ENCODE measurements at regions not wholly inside any gene's neighbourhood (a gene's known extent, or its start where the extent isn't known, plus 50 kb on each side); places are given as distances from the start of the nearest gene placed in this dataset.
"Not testable (repeated sequence)": the region's sequence is repeated elsewhere in the genome, so short reads cannot be mapped to it uniquely, and the experiment has no call there.

DNA sequence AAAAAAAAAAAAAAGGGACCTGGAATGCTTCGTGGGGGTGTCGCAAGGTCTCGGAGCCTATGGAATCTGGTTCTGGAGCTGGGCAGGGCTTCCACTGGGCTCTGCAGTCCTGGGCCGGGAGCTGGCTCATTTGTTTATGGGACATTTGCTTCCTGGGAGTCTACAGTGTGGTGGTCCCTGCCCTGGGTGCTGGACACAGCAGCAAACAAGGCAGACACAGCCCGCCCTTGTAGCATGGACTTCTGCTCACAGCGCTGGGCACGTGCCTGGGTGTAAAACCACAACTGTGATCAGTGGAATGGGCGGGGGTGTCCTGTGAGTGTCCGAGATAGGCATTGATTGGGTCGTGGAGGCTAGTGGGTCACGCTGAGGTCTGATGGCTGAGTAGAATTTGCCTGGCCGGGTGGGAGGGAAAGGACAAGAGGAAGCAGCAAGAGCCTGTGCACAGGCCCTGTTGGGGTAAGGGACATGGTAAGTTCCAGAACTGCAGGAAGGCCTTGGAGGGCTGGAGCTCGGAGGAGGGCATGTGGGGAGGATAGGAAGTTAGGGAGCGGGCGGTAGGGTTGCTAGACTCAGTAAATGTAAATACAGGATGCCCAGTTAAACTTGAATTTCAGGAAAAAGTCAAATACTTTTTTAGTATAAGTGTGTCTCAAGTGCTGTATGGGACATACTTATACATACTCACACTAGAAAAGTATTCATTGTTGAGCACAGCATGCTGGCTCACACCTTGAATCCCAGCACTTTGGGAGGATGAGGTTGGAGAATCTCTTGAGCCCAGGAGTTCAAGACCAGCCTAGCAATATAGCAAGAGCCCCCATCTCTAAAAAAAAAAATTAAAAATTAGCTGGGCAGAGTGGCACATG, 61.3 kb upstream of the PMEPA1 start:
- H2AFZ ChIP-seq (ENCODE audit: low read depth, low read length) = no peak overlapping the region
- H3K79me1 ChIP-seq (replicated peaks; ENCODE audit: low read length, poor library complexity, severe bottlenecking) = no peaks in the 10 kb centered on the region
- no peak overlapping the region for H2AK5ac ChIP-seq (ENCODE audit: low read length, severe bottlenecking)
- H2BK5ac ChIP-seq (ENCODE audit: low read depth, low read length, poor library complexity, severe bottlenecking) = no peak overlapping the region
- no peak overlapping the region for H3K27ac ChIP-seq (ENCODE audit: low read length, poor library complexity, severe bottlenecking)
- H3K23ac ChIP-seq (ENCODE audit: low read length in 2 of 2) = no peak overlapping the region
- H3K9me3 ChIP-seq (ENCODE audit: control insufficient read depth, low read length) = no peaks in the 10 kb centered on the region
- no peak overlapping the region for H3K14ac ChIP-seq (ENCODE audit: low read length in 2 of 2)
- no peak overlapping the region for H3K18ac ChIP-seq (ENCODE audit: low read depth in 1 of 2, low read length in 2 of 2)
- H4K8ac ChIP-seq (ENCODE audit: low read length) = no peak overlapping the region
- H3K4me3 ChIP-seq (ENCODE audit: insufficient read depth in 1 of 2, low read depth in 1 of 2, low read length in 2 of 2) = no peak overlapping the region
- H2BK15ac ChIP-seq (ENCODE audit: low read depth, poor library complexity, severe bottlenecking) = no peak overlapping the region
- DNase-seq = no peak
- no peak overlapping the region for H3K4ac ChIP-seq (ENCODE audit: low read depth in 1 of 2, low read length in 2 of 2)
- peaks cover 9% of the 10 kb centered on the region for H3K4me1 ChIP-seq (ENCODE audit: control insufficient read depth, insufficient read depth, low read depth, low read length)
- H4K91ac ChIP-seq (ENCODE audit: low read length) = no peak overlapping the region
- H3K9ac ChIP-seq (ENCODE audit: low read length) = no peak overlapping the region
- H3K4me2 ChIP-seq (ENCODE audit: low read length, poor library complexity, severe bottlenecking) = no peak overlapping the region
- H2BK120ac ChIP-seq (ENCODE audit: low read depth, low read length) = no peak overlapping the region
- 83% methylated on average over 15 of the region's 15 CpGs for WGBS
- no peaks in the 10 kb centered on the region for H3K36me3 ChIP-seq (ENCODE audit: control insufficient read depth in 1 of 2, insufficient read depth in 2 of 2, low read depth in 1 of 2, low read length in 2 of 2)
- H3K27me3 ChIP-seq (ENCODE audit: control insufficient read depth in 1 of 2, insufficient read depth in 1 of 2, low read length in 2 of 2) = peaks cover 7 to 26% of the 10 kb centered on the region in 2 experiments
- no peak overlapping the region for H2BK12ac ChIP-seq (ENCODE audit: low read length in 2 of 2)

- not testable (repeated sequence) for H3K14ac ChIP-seq (ENCODE audit: low read length in 2 of 2); DNase-seq; H2BK15ac ChIP-seq (ENCODE audit: low read depth, poor library complexity, severe bottlenecking); H3K27ac ChIP-seq (ENCODE audit: low read length, poor library complexity, severe bottlenecking); H3K23ac ChIP-seq (ENCODE audit: low read length in 2 of 2); H3K79me1 ChIP-seq (replicated peaks; ENCODE audit: low read length, poor library complexity, severe bottlenecking); H4K8ac ChIP-seq (ENCODE audit: low read length); H3K4ac ChIP-seq (ENCODE audit: low read depth in 1 of 2, low read length in 2 of 2); H2BK12ac ChIP-seq (ENCODE audit: low read length in 2 of 2); H3K9me3 ChIP-seq (ENCODE audit: control insufficient read depth, low read length); H3K9ac ChIP-seq (ENCODE audit: low read length); H3K4me2 ChIP-seq (ENCODE audit: low read length, poor library complexity, severe bottlenecking); H2AK5ac ChIP-seq (ENCODE audit: low read length, severe bottlenecking); H3K4me1 ChIP-seq (ENCODE audit: control insufficient read depth, insufficient read depth, low read depth, low read length); H3K36me3 ChIP-seq (ENCODE audit: control insufficient read depth in 1 of 2, insufficient read depth in 2 of 2, low read depth in 1 of 2, low read length in 2 of 2); H2BK120ac ChIP-seq (ENCODE audit: low read depth, low read length); H3K4me3 ChIP-seq (ENCODE audit: insufficient read depth in 1 of 2, low read depth in 1 of 2, low read length in 2 of 2); H2BK5ac ChIP-seq (ENCODE audit: low read depth, low read length, poor library complexity, severe bottlenecking); H2AFZ ChIP-seq (ENCODE audit: low read depth, low read length); H3K18ac ChIP-seq (ENCODE audit: low read depth in 1 of 2, low read length in 2 of 2); H4K91ac ChIP-seq (ENCODE audit: low read length)
- peaks cover 7 to 23% of the 10 kb centered on the region in 2 experiments for H3K27me3 ChIP-seq (ENCODE audit: control insufficient read depth in 1 of 2, insufficient read depth in 1 of 2, low read length in 2 of 2)
- 91% methylated on average over 7 of the region's 8 CpGs for WGBS
Observed at GRCh38 chr20:57770401-57770800, 60.6 kb upstream of the PMEPA1 start.

- H2BK120ac ChIP-seq (ENCODE audit: low read depth, low read length) = no peak overlapping the region
- no peak overlapping the region for H3K18ac ChIP-seq (ENCODE audit: low read depth in 1 of 2, low read length in 2 of 2)
- no peak overlapping the region for H4K8ac ChIP-seq (ENCODE audit: low read length)
- H3K4me2 ChIP-seq (ENCODE audit: low read length, poor library complexity, severe bottlenecking) = no peak overlapping the region
- H4K91ac ChIP-seq (ENCODE audit: low read length) = no peak overlapping the region
- peaks cover 9% of the 10 kb centered on the region for H3K4me1 ChIP-seq (ENCODE audit: control insufficient read depth, insufficient read depth, low read depth, low read length)
- H3K23ac ChIP-seq (ENCODE audit: low read length in 2 of 2) = no peak overlapping the region
- H3K9me3 ChIP-seq (ENCODE audit: control insufficient read depth, low read length) = peaks cover 5% of the 10 kb centered on the region
- H2BK15ac ChIP-seq (ENCODE audit: low read depth, poor library complexity, severe bottlenecking) = no peak overlapping the region
- no peak overlapping the region for H3K4me3 ChIP-seq (ENCODE audit: insufficient read depth in 1 of 2, low read depth in 1 of 2, low read length in 2 of 2)
- peaks cover 2 to 17% of the 10 kb centered on the region in 2 experiments for H3K27me3 ChIP-seq (ENCODE audit: control insufficient read depth in 1 of 2, insufficient read depth in 1 of 2, low read length in 2 of 2)
- H2BK12ac ChIP-seq (ENCODE audit: low read length in 2 of 2) = no peak overlapping the region
- no peak overlapping the region for H2AK5ac ChIP-seq (ENCODE audit: low read length, severe bottlenecking)
- no peak overlapping the region for H2BK5ac ChIP-seq (ENCODE audit: low read depth, low read length, poor library complexity, severe bottlenecking)
- H3K36me3 ChIP-seq (ENCODE audit: control insufficient read depth in 1 of 2, insufficient read depth in 2 of 2, low read depth in 1 of 2, low read length in 2 of 2) = no peaks in the 10 kb centered on the region
- H2AFZ ChIP-seq (ENCODE audit: low read depth, low read length) = no peak overlapping the region
- no peak for DNase-seq
- WGBS = 57% methylated on average over 5 of the region's 5 CpGs
- H3K14ac ChIP-seq (ENCODE audit: low read length in 2 of 2) = no peak overlapping the region
- no peak overlapping the region for H3K4ac ChIP-seq (ENCODE audit: low read depth in 1 of 2, low read length in 2 of 2)
- no peak overlapping the region for H3K27ac ChIP-seq (ENCODE audit: low read length, poor library complexity, severe bottlenecking)
- H3K9ac ChIP-seq (ENCODE audit: low read length) = no peak overlapping the region
- no peaks in the 10 kb centered on the region for H3K79me1 ChIP-seq (replicated peaks; ENCODE audit: low read length, poor library complexity, severe bottlenecking)
Observed at GRCh38 chr20:57769756-57770155, 59.9 kb upstream of the PMEPA1 start.

DNA sequence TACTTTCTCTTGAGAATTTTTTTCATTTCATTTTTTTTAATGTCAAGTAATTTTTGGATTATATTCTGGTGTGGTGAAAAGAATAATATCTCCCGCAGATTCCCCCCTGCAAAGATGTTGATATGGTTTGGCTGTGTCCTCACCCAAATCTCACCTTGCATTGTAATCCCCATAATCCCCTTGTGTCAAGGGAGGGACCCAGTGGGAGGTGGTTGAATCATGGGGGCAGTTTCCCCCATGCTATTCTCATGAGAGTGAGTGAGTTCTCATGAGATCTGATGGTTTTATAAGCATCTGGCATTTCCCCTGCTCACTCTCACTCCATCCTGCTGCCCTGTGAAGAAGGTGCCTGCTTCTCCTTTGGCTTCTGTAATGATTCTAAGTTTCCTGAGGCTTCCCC, 58.7 kb upstream of the PMEPA1 start:
- Histone ChIP-seq H3K23ac (ENCODE audit: low read length in 2 of 2) (no peak overlapping the region), H3K4me1 (ENCODE audit: control insufficient read depth, insufficient read depth, low read depth, low read length) (peaks cover 9% of the 10 kb centered on the region), H2BK15ac (ENCODE audit: low read depth, poor library complexity, severe bottlenecking) (no peak overlapping the region), H2BK120ac (ENCODE audit: low read depth, low read length) (no peak overlapping the region), H3K4me3 (ENCODE audit: insufficient read depth in 1 of 2, low read depth in 1 of 2, low read length in 2 of 2) (no peak overlapping the region), H3K4ac (ENCODE audit: low read depth in 1 of 2, low read length in 2 of 2) (no peak overlapping the region), H2BK5ac (ENCODE audit: low read depth, low read length, poor library complexity, severe bottlenecking) (no peak overlapping the region), H2AFZ (ENCODE audit: low read depth, low read length) (no peak overlapping the region), H3K27ac (ENCODE audit: low read length, poor library complexity, severe bottlenecking) (no peak overlapping the region), H2BK12ac (ENCODE audit: low read length in 2 of 2) (no peak overlapping the region), H4K8ac (ENCODE audit: low read length) (no peak overlapping the region), H3K27me3 (ENCODE audit: control insufficient read depth in 1 of 2, insufficient read depth in 1 of 2, low read length in 2 of 2) (peaks cover 0 to 14% of the 10 kb centered on the region in 2 experiments), H3K14ac (ENCODE audit: low read length in 2 of 2) (no peak overlapping the region), H3K79me1 (replicated peaks; ENCODE audit: low read length, poor library complexity, severe bottlenecking) (no peaks in the 10 kb centered on the region), H3K4me2 (ENCODE audit: low read length, poor library complexity, severe bottlenecking) (no peak overlapping the region), H3K36me3 (ENCODE audit: control insufficient read depth in 1 of 2, insufficient read depth in 2 of 2, low read depth in 1 of 2, low read length in 2 of 2) (no peaks in the 10 kb centered on the region), H3K18ac (ENCODE audit: low read depth in 1 of 2, low read length in 2 of 2) (no peak overlapping the region), H2AK5ac (ENCODE audit: low read length, severe bottlenecking) (no peak overlapping the region), H4K91ac (ENCODE audit: low read length) (no peak overlapping the region), H3K9ac (ENCODE audit: low read length) (no peak overlapping the region), H3K9me3 (ENCODE audit: control insufficient read depth, low read length) (peaks cover 15% of the 10 kb centered on the region)
- WGBS = no CpG with 5 or more reads among the region's 1 CpG
- no peak for DNase-seq
